ENCODE measurements at regions not wholly inside any gene's neighbourhood (a gene's known extent, or its start where the extent isn't known, plus 50 kb on each side); places are given as distances from the start of the nearest gene placed in this dataset.

DNA sequence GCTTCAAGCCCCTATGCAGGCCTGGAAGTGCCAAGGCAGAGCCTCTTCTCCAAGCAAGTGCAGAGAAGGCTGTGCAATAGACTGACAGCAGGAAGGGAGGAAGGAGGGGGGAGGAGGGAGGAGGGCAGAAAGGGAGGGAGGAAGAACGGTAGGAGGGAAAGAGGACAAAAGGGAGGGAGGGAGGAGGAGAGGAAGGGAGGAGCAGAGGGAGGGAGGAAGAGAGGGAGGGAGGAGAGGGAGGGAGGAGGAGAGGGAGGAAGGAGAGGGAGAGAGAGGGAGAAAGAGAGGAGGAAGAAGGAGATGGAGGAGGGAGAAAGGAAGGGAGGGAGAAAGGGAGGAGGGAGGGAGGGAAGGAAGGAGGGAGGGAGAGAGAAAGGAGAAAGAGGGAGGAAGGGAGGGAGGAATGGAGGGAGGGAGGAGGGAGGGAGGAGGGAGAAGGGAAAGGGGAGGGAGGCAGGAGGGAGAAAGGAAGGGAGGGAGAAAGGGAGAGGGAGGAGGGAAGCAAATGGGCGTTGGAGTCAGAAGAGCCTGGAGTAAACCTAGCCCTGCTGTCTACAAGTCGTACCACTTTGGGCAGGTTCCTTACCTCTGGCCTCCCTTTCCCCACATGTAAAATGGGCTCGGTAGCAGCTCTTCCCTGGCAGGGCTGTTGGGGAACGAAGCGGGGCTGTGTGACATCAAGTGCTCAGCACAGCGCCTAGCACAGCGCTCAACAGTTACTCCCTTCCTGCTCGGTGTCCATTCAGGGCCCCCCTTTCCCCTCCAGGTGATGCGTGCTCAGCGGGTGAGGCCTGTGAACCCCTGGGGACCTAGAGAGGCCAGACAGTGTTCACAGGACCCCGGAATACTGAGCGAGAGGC lies 244.6 kb downstream of the NPHP4 start:
- Histone ChIP-seq H2AFZ (ENCODE audit: low read depth, low read length) (no peak overlapping the region), H3K79me2 (ENCODE audit: insufficient read depth, low read length) (no peaks in the 10 kb centered on the region), H3K4me1 (ENCODE audit: insufficient read depth, low read length) (no peaks in the 10 kb centered on the region), H3K9me3 (ENCODE audit: insufficient read depth, low read length, severe bottlenecking) (no peaks in the 10 kb centered on the region), H3K4me3 (ENCODE audit: low read depth in 1 of 2, low read length in 2 of 2) (no peak overlapping the region), H3K27me3 (ENCODE audit: insufficient read depth, low read length, poor library complexity) (peaks cover 16% of the 10 kb centered on the region), H3K36me3 (ENCODE audit: insufficient read depth, low read length) (no peaks in the 10 kb centered on the region), H3K27ac (ENCODE audit: low read length) (no peak overlapping the region), H4K20me1 (ENCODE audit: insufficient read depth, low read length) (peaks cover 26% of the 10 kb centered on the region), H3K4me2 (ENCODE audit: insufficient read depth, low read length) (no peak overlapping the region), H3K9ac (ENCODE audit: low read depth, low read length) (no peak overlapping the region)
- DNase-seq (no peak), ATAC-seq (ENCODE audit: insufficient read depth, low read depth) (no peak)
- TF ChIP-seq EZH2 (IDR thresholded peaks at IDR 0.05; ENCODE audit: borderline replicate concordance, low read depth, low read length, severe bottlenecking): no peak
- TF ChIP-seq, protein P1, sequence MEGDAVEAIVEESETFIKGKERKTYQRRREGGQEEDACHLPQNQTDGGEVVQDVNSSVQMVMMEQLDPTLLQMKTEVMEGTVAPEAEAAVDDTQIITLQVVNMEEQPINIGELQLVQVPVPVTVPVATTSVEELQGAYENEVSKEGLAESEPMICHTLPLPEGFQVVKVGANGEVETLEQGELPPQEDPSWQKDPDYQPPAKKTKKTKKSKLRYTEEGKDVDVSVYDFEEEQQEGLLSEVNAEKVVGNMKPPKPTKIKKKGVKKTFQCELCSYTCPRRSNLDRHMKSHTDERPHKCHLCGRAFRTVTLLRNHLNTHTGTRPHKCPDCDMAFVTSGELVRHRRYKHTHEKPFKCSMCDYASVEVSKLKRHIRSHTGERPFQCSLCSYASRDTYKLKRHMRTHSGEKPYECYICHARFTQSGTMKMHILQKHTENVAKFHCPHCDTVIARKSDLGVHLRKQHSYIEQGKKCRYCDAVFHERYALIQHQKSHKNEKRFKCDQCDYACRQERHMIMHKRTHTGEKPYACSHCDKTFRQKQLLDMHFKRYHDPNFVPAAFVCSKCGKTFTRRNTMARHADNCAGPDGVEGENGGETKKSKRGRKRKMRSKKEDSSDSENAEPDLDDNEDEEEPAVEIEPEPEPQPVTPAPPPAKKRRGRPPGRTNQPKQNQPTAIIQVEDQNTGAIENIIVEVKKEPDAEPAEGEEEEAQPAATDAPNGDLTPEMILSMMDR (IDR thresholded peaks at IDR 0.05; ENCODE audit: borderline replicate concordance, extremely low read depth, low read length, poor library complexity, severe bottlenecking): no peak

DNA sequence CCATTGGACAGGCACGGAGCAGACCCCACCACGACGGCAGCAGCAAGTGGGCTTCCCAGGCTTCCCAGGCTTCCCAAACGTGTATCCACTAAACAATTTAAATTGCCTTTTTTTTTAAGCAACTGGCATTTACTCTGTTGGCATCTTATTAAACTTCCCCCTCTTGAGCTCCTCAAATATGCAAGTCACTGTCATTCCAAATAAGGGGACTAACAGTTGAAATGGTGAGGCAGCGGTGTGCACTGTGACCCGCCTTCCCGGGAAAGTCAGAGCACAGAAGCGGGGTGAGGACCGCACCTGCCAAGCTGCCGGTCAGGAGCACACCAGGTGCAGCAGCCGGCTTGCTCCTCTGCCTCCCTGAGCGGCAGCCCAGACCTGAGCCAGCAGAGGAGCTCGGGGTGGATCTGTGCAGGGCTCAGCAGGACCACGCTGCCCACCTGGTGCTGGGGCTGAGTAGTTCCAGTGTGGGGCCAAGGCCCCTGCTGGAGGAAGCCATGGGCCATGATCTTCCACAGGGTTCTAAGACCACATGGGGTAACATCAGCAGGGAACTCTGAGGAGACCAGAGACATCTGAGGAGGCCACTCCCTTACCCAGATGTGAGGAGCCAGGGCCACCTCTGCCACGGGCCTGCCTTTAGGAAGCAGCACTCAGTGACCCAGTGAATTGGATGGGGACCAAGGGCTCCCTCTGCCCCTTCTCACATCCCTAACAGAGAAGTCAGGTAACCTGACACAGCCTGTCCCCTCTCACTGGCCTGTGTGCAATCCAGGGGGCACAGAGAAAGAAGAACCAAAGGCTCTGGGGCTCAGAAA lies 245.4 kb downstream of the NPHP4 start:
- Histone ChIP-seq H3K9me3 (ENCODE audit: insufficient read depth, low read length, severe bottlenecking) (no peaks in the 10 kb centered on the region), H3K36me3 (ENCODE audit: insufficient read depth, low read length) (no peaks in the 10 kb centered on the region), H3K79me2 (ENCODE audit: insufficient read depth, low read length) (no peaks in the 10 kb centered on the region), H3K4me2 (ENCODE audit: insufficient read depth, low read length) (no peak overlapping the region), H3K9ac (ENCODE audit: low read depth, low read length) (no peak overlapping the region), H3K4me3 (ENCODE audit: low read depth in 1 of 2, low read length in 2 of 2) (no peak overlapping the region), H3K27ac (ENCODE audit: low read length) (no peak overlapping the region), H4K20me1 (ENCODE audit: insufficient read depth, low read length) (peaks cover 29% of the 10 kb centered on the region), H3K27me3 (ENCODE audit: insufficient read depth, low read length, poor library complexity) (peaks cover 15% of the 10 kb centered on the region), H3K4me1 (ENCODE audit: insufficient read depth, low read length) (no peaks in the 10 kb centered on the region), H2AFZ (ENCODE audit: low read depth, low read length) (no peak overlapping the region)
- no peak for ATAC-seq (ENCODE audit: insufficient read depth, low read depth)
- DNase-seq: no peak
- no peak for TF ChIP-seq EZH2 (IDR thresholded peaks at IDR 0.05; ENCODE audit: borderline replicate concordance, low read depth, low read length, severe bottlenecking)
- TF ChIP-seq, protein P1 (IDR thresholded peaks at IDR 0.05; ENCODE audit: borderline replicate concordance, extremely low read depth, low read length, poor library complexity, severe bottlenecking): no peak

DNA sequence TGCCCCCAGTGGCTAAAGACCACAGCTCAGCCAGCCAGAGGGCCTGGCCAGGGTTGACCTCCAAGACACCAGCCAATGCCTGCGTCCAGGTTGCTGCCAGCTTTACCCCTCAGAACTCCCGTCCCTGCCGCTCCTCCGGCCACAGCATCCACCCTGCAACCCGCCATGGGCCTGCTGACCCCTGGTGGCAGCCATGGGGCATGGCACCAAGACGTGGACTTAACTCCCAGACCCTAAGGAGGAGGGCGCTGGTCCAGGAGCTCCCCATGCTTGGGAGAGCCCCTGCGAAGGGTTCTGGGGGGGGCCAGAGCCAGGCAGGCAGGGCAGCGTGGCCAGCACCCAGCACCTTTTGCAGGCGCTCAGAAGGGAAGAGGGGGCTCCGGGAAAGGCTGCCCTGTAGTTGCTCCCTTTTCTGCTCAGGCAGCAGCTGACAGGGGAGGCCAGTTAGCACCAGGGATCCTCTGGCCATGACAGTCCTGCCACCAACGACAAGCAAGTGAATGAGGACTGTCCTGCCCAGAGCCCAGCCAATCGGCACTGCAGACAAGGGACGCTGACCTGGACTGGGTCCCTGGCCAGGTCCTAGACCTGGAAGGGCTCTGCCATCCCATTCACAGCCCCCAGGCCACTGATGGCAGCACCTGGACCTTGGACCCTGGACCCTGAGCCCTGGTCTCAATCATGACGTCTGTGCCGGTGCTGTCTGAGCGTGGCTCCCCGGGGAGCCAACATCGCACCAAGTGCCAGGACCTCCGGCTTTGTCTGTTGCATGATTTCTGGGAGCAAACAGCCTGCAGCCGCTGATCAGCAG lies 246.2 kb downstream of the NPHP4 start:
- Histone ChIP-seq H2AFZ (ENCODE audit: low read depth, low read length) (no peak overlapping the region), H3K36me3 (ENCODE audit: insufficient read depth, low read length) (no peaks in the 10 kb centered on the region), H3K9ac (ENCODE audit: low read depth, low read length) (no peak overlapping the region), H3K27me3 (ENCODE audit: insufficient read depth, low read length, poor library complexity) (peaks cover 12% of the 10 kb centered on the region), H4K20me1 (ENCODE audit: insufficient read depth, low read length) (peaks cover 34% of the 10 kb centered on the region), H3K9me3 (ENCODE audit: insufficient read depth, low read length, severe bottlenecking) (no peaks in the 10 kb centered on the region), H3K79me2 (ENCODE audit: insufficient read depth, low read length) (no peaks in the 10 kb centered on the region), H3K4me1 (ENCODE audit: insufficient read depth, low read length) (no peaks in the 10 kb centered on the region), H3K27ac (ENCODE audit: low read length) (no peak overlapping the region), H3K4me3 (ENCODE audit: low read depth in 1 of 2, low read length in 2 of 2) (no peak overlapping the region), H3K4me2 (ENCODE audit: insufficient read depth, low read length) (no peak overlapping the region)
- TF ChIP-seq, protein P1 (IDR thresholded peaks at IDR 0.05; ENCODE audit: borderline replicate concordance, extremely low read depth, low read length, poor library complexity, severe bottlenecking): peak; percentile 94
- no peak for TF ChIP-seq EZH2 (IDR thresholded peaks at IDR 0.05; ENCODE audit: borderline replicate concordance, low read depth, low read length, severe bottlenecking)
- DNase-seq: peak; percentile 57
- ATAC-seq (ENCODE audit: insufficient read depth, low read depth): peak; percentile 83
